DMS53 (cell line): ENCODE measurements at regions not wholly inside any gene's neighbourhood (a gene's known extent, or its start where the extent isn't known, plus 50 kb on each side); places are given as distances from the start of the nearest gene placed in this dataset.

Source experiments
- DNase-seq: peaks from one replicate; lab custom pipeline; 2025; lab: John Stamatoyannopoulos, UW

- DNase-seq, result no peak
Observed at GRCh38 chr2:53445383-53446070, 322.1 kb upstream of the CHAC2 start.

GRCh38 chr2:53442783-53443182, 324.8 kb upstream of the CHAC2 start:
- peak; percentile 55 for DNase-seq

GRCh38 chr2:53442093-53442492, 325.5 kb upstream of the CHAC2 start:
- no peak for DNase-seq

GRCh38 chr2:53438692-53439091, 328.9 kb upstream of the CHAC2 start:
- no peak for DNase-seq

GRCh38 chr2:53438100-53438499, 329.5 kb upstream of the CHAC2 start:
- no peak for DNase-seq

- DNase-seq, result no peak
Observed at GRCh38 chr2:53437371-53437770, 330.2 kb upstream of the CHAC2 start.

- DNase-seq, result no peak
Observed at GRCh38 chr2:53436882-53437281, 330.7 kb upstream of the CHAC2 start.

GRCh38 chr2:53435610-53436009, 332.0 kb upstream of the CHAC2 start:
- no peak for DNase-seq

- DNase-seq, result no peak
Observed at GRCh38 chr2:53434466-53434865, 333.1 kb upstream of the CHAC2 start.

GRCh38 chr2:53432936-53433335, 334.7 kb upstream of the CHAC2 start:
- no peak for DNase-seq

GRCh38 chr2:53429901-53430300, 337.7 kb upstream of the CHAC2 start:
- no peak for DNase-seq

GRCh38 chr2:53424902-53425301, 342.7 kb upstream of the CHAC2 start:
- no peak for DNase-seq

GRCh38 chr2:53423465-53423864, 344.1 kb upstream of the CHAC2 start:
- no peak for DNase-seq

GRCh38 chr2:53422979-53423378, 344.6 kb upstream of the CHAC2 start:
- DNase-seq, result peak; percentile 82

GRCh38 chr2:53417385-53417784, 350.2 kb upstream of the CHAC2 start:
- no peak for DNase-seq

GRCh38 chr2:53407363-53408080, 360.1 kb upstream of the CHAC2 start:
- DNase-seq, result no peak

- peak; percentile 42 for DNase-seq
Observed at GRCh38 chr2:53403792-53404413, 363.7 kb upstream of the CHAC2 start.

- no peak for DNase-seq
Observed at GRCh38 chr2:53397085-53397484, 370.5 kb upstream of the CHAC2 start.

- DNase-seq, result no peak
Observed at GRCh38 chr2:53381271-53381670, 386.3 kb upstream of the CHAC2 start.

- no peak for DNase-seq
Observed at GRCh38 chr2:53379547-53379946, 388.1 kb upstream of the CHAC2 start.

- DNase-seq, result no peak
Observed at GRCh38 chr2:53378791-53379190, 388.8 kb upstream of the CHAC2 start.

- no peak for DNase-seq
Observed at GRCh38 chr2:53373126-53373525, 394.5 kb upstream of the CHAC2 start.

GRCh38 chr2:53366543-53366942, 401.1 kb upstream of the CHAC2 start:
- DNase-seq, result no peak
